Upper lobe of left lung (tissue), 4 donors: ENCODE measurements at regions not wholly inside any gene's neighbourhood (a gene's known extent, or its start where the extent isn't known, plus 50 kb on each side); places are given as distances from the start of the nearest gene placed in this dataset.

Experiments
- CTCF ChIP-seq, 6 experiments: fragments of 450-650 bp in 4 of 6; fragments of 200-600 bp in 2 of 6; sonication (generic) in 2 of 6; IDR thresholded peaks; one replicate each; pipeline ENCODE4 v1.5.1; 2016 to 2019; ENCODE audit warnings: antibody characterized with exemption in 6 of 6
- POLR2AphosphoS5 ChIP-seq, 2 donors: sonication (generic); formaldehyde crosslinking; IDR thresholded peaks; one replicate each; pipeline ENCODE4 v1.5.1; 2017; ENCODE audit warnings: antibody characterized with exemption in 2 of 2

- TF ChIP-seq CTCF (IDR thresholded peaks at IDR 0.05) (no peak), POLR2AphosphoS5 (IDR thresholded peaks at IDR 0.05) (no peak)
Measured at GRCh38 chr18:78862395-78862794, 117.2 kb upstream of the SALL3 start.
